ENCODE measurements at regions not wholly inside any gene's neighbourhood (a gene's known extent, or its start where the extent isn't known, plus 50 kb on each side); places are given as distances from the start of the nearest gene placed in this dataset.

DNA sequence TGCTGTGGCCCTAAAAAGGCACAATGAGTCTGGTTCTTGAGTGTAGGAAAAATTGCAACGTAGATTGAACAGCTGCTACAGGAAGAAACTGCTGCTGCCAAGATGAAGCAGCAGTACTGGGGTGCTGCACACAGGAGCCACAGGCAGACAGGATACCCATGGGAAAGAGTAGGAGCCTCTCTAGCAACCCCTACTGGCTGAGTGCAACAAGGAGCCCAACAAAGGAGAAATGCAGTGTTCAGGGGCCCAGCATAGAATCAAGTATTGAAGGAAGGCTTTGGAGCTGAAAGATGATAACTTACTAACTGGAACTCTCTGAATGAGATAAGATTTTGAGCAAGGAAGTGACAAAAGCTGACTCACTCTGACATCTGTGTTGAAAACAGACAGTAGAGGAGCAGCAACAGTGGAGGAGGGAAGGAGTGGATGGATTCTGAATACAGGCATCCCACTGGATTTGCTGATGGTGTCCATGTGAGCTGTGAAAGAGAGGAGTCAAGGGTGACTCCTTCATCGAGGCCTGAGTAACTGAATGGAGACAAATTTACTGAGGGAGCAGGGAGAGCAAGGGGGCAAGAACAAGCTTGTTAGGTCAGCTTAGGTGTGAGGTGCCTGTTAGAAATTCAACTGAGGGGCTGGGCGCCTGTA, 534.7 kb upstream of the JARID2 start:
- H3K4me3 ChIP-seq (replicated peaks; ENCODE audit: insufficient read depth, low read length), result no peak overlapping the region
- TF ChIP-seq, protein P1, sequence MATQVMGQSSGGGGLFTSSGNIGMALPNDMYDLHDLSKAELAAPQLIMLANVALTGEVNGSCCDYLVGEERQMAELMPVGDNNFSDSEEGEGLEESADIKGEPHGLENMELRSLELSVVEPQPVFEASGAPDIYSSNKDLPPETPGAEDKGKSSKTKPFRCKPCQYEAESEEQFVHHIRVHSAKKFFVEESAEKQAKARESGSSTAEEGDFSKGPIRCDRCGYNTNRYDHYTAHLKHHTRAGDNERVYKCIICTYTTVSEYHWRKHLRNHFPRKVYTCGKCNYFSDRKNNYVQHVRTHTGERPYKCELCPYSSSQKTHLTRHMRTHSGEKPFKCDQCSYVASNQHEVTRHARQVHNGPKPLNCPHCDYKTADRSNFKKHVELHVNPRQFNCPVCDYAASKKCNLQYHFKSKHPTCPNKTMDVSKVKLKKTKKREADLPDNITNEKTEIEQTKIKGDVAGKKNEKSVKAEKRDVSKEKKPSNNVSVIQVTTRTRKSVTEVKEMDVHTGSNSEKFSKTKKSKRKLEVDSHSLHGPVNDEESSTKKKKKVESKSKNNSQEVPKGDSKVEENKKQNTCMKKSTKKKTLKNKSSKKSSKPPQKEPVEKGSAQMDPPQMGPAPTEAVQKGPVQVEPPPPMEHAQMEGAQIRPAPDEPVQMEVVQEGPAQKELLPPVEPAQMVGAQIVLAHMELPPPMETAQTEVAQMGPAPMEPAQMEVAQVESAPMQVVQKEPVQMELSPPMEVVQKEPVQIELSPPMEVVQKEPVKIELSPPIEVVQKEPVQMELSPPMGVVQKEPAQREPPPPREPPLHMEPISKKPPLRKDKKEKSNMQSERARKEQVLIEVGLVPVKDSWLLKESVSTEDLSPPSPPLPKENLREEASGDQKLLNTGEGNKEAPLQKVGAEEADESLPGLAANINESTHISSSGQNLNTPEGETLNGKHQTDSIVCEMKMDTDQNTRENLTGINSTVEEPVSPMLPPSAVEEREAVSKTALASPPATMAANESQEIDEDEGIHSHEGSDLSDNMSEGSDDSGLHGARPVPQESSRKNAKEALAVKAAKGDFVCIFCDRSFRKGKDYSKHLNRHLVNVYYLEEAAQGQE (IDR thresholded peaks at IDR 0.05; ENCODE audit: insufficient replicate concordance, low read depth), result no peak
- peak; percentile 20; the same call in 1 of the 2 replicates for TF ChIP-seq SPI1 (IDR thresholded peaks at IDR 0.05; ENCODE audit: borderline replicate concordance, low read depth)
- TF ChIP-seq, protein P2, sequence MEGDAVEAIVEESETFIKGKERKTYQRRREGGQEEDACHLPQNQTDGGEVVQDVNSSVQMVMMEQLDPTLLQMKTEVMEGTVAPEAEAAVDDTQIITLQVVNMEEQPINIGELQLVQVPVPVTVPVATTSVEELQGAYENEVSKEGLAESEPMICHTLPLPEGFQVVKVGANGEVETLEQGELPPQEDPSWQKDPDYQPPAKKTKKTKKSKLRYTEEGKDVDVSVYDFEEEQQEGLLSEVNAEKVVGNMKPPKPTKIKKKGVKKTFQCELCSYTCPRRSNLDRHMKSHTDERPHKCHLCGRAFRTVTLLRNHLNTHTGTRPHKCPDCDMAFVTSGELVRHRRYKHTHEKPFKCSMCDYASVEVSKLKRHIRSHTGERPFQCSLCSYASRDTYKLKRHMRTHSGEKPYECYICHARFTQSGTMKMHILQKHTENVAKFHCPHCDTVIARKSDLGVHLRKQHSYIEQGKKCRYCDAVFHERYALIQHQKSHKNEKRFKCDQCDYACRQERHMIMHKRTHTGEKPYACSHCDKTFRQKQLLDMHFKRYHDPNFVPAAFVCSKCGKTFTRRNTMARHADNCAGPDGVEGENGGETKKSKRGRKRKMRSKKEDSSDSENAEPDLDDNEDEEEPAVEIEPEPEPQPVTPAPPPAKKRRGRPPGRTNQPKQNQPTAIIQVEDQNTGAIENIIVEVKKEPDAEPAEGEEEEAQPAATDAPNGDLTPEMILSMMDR (IDR thresholded peaks at IDR 0.05; ENCODE audit: insufficient read depth, low read length), result peak; percentile 80
- no peaks in the 10 kb centered on the region for H3K27me3 ChIP-seq (ENCODE audit: insufficient read depth, poor library complexity, severe bottlenecking)
- DNase-seq (ENCODE audit: low read depth in 1 of 2, low spot score in 1 of 2), result peak; percentile 66 to 89
- peak overlapping the region; percentile 39 for H3K27ac ChIP-seq (replicated peaks)

DNA sequence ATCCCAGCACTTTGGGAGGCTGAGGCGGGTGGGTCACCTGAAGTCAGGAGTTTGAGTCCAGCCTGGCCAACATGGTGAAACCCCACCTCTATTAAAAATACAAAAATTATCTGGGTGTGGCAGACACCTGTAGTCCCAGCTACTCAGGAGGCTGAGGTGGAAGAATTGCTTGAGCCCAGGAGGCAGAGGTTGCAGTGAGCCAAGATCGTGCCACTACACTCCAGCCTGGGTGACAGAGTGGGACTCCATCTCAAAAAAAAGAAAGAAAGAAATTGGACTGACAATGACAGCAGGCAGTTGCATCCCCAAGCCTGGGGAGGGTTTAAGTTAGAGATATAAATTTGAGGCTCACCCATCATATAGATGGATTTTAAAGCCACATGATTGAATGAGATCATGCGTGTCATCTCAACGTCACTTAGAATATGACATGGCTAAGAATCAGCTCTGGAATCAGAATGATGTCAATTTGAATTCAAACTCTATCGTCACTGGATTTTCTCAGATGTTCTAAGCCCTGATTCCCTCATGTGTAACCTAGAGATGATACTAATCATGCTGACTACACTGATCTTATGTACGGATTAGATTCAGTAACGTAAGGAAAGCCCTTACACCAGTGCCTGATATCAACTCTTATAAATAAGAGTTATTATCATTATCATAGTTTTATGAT, 534.0 kb upstream of the JARID2 start:
- H3K27me3 ChIP-seq (ENCODE audit: insufficient read depth, poor library complexity, severe bottlenecking), result no peaks in the 10 kb centered on the region
- H3K27ac ChIP-seq (replicated peaks), result peak overlapping the region; percentile 25; the same call in 1 of the 2 replicates
- DNase-seq (ENCODE audit: low read depth in 1 of 2, low spot score in 1 of 2), result no peak
- TF ChIP-seq, protein P1 (IDR thresholded peaks at IDR 0.05; ENCODE audit: insufficient replicate concordance, low read depth), result no peak
- TF ChIP-seq POLR2AphosphoS5 (IDR thresholded peaks at IDR 0.05; ENCODE audit: low read depth) (no peak), GABPA (IDR thresholded peaks at IDR 0.05; ENCODE audit: low read depth) (no peak), SPI1 (IDR thresholded peaks at IDR 0.05; ENCODE audit: borderline replicate concordance, low read depth) (no peak)
- TF ChIP-seq, protein P2 (IDR thresholded peaks at IDR 0.05; ENCODE audit: insufficient read depth, low read length), result no peak
- no peak overlapping the region for H3K4me3 ChIP-seq (replicated peaks; ENCODE audit: insufficient read depth, low read length)

DNA sequence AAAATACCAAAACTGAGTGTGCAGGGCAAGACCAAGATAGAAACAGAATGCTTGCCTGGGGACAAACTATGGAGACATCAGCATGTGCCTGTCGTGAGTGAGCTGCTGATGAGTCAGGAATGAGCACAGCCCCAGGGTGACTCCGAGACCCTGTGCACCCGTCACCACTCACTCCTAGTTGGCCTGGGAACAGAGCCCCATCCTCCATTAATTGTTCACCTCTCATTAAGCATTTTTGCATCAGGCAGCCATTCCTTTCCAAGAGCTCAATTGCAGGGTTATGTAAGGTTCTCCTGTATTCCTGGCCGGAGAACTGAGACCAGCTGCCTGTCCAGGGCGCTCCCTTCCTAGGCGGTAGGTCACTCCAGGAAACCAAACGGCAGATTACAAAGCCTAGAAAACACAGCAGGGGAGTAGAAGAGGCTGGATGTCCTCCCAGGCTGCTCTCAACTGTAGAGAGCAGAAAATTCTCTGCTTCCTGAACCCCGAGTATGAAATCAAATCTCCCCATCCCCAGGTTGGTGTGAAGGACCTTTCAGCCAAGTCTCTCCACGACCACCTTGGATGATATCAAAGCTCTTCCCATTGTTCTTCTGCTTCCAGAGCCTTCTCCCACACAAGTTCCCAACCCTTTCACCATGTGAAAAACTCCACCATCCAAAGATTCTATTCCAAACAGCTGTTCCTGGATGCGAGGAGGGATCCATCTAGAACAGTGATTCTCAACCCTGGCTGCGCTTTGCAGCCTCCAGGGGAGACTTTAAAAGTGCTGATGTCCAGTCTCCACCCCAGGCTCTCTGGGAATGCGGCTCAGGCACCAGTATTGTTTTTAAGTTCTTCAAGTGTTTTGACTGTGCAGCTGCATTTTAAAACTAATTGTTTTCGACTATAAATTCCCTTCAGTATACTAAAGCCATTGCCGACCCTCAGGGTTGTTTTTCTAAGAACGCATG, 532.6 kb upstream of the JARID2 start:
- no peak for DNase-seq (ENCODE audit: low read depth in 1 of 2, low spot score in 1 of 2)
- no peak overlapping the region for H3K4me3 ChIP-seq (replicated peaks; ENCODE audit: insufficient read depth, low read length)
- no peak overlapping the region for H3K27ac ChIP-seq (replicated peaks)
- TF ChIP-seq SPI1 (IDR thresholded peaks at IDR 0.05; ENCODE audit: borderline replicate concordance, low read depth), result no peak
- no peak for TF ChIP-seq GABPA (IDR thresholded peaks at IDR 0.05; ENCODE audit: low read depth)
- TF ChIP-seq, protein P1 (IDR thresholded peaks at IDR 0.05; ENCODE audit: insufficient replicate concordance, low read depth), result no peak
- TF ChIP-seq, protein P2 (IDR thresholded peaks at IDR 0.05; ENCODE audit: insufficient read depth, low read length), result no peak
- TF ChIP-seq POLR2AphosphoS5 (IDR thresholded peaks at IDR 0.05; ENCODE audit: low read depth), result no peak
- H3K27me3 ChIP-seq (ENCODE audit: insufficient read depth, poor library complexity, severe bottlenecking), result no peaks in the 10 kb centered on the region

All from HL-60 (cell line).